ENCODE measurements at regions not wholly inside any gene's neighbourhood (a gene's known extent, or its start where the extent isn't known, plus 50 kb on each side); places are given as distances from the start of the nearest gene placed in this dataset.
A peak's percentile ranks its signal among the peaks of the same experiment; 100 is the strongest.

DNA sequence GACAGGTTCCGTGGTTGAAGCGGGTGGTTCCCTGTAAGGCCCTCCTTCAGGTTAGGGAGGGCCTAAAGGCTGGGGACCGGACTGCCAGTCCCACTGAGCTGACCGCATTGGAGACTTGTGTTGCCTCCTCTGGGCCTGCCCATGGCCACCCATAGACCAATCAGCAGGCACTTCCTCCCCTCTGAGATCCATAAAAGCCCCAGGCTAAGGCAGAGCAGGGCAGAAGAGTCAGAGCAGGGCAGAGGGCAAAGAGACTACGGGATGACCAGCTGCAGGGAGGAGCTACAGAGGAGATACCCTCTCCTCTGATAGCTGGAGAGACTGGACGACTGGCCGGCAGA, 537.4 kb downstream of the TENT5A start:
- intact Hi-C loops (cut with micrococcal nuclease; ENCODE audit: unreplicated experiment) = no loop called here
- BruUV-seq (replicated peaks) = no TSS peak
- DNase-seq (ENCODE audit: low spot score) = no peak
- no peak overlapping the region for H3K27ac ChIP-seq (ENCODE audit: low read depth, low read length, poor library complexity, severe bottlenecking)
- H3K27me3 ChIP-seq (replicated peaks; ENCODE audit: insufficient read depth, low read depth, low read length, poor library complexity) = no peaks in the 10 kb centered on the region
- TF ChIP-seq EZH2 (IDR thresholded peaks at IDR 0.05; ENCODE audit: borderline replicate concordance, low read depth, low read length, poor library complexity, severe bottlenecking) = no peak
- TF ChIP-seq, protein P1, sequence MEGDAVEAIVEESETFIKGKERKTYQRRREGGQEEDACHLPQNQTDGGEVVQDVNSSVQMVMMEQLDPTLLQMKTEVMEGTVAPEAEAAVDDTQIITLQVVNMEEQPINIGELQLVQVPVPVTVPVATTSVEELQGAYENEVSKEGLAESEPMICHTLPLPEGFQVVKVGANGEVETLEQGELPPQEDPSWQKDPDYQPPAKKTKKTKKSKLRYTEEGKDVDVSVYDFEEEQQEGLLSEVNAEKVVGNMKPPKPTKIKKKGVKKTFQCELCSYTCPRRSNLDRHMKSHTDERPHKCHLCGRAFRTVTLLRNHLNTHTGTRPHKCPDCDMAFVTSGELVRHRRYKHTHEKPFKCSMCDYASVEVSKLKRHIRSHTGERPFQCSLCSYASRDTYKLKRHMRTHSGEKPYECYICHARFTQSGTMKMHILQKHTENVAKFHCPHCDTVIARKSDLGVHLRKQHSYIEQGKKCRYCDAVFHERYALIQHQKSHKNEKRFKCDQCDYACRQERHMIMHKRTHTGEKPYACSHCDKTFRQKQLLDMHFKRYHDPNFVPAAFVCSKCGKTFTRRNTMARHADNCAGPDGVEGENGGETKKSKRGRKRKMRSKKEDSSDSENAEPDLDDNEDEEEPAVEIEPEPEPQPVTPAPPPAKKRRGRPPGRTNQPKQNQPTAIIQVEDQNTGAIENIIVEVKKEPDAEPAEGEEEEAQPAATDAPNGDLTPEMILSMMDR (conservative IDR thresholded peaks at IDR 0.05; ENCODE audit: low read depth, low read length) = no peak
- H3K9me3 ChIP-seq (ENCODE audit: low read depth, low read length, poor library complexity, severe bottlenecking) = no peaks in the 10 kb centered on the region
- ChIA-PET CTCF (no interaction called here), POLR2A (ENCODE audit: low non-redundant PET) (no interaction called here)
- no peak overlapping the region for H3K4me3 ChIP-seq (ENCODE audit: low read depth, low read length, poor library complexity, severe bottlenecking)
- H3K36me3 ChIP-seq (ENCODE audit: insufficient read depth, low read length, poor library complexity, severe bottlenecking) = no peaks in the 10 kb centered on the region
- no peaks in the 10 kb centered on the region for H3K4me1 ChIP-seq (ENCODE audit: insufficient read depth, low read length, poor library complexity, severe bottlenecking)

DNA sequence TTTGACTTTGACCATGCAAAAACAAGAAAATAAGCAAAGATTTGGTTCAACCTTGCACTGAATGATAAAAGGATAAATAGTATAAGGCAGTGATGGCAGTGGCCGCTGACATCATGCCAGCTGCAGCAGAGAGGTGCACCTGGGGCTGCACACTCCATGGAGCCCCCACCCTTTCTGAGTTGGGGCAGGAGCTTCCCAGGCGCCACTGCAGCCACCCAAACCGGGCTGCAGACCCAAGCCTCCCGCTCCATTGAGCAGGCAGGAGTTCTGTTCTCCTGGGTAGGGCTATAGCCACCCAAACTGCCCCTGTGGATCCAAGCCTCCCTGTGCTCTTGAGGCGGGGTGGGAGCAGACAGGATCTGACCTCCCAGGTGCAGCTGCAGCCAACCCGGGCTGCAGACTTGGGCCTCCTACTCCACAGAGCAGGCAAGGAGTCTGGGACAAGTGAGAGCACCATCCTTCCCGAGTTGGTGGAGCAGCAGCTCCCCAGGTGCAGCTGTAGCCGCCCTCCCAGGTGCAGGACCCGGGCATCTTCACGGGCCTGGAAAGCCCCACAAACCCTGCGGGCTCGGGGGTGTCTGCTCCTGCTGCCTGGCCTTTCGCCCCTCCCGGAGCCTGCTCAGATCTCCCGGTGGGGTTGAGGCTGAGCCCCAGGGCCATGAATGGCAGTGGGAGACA, 537.9 kb downstream of the TENT5A start:
- no peaks in the 10 kb centered on the region for H3K4me1 ChIP-seq (ENCODE audit: insufficient read depth, low read length, poor library complexity, severe bottlenecking)
- no peak for DNase-seq (ENCODE audit: low spot score)
- H3K36me3 ChIP-seq (ENCODE audit: insufficient read depth, low read length, poor library complexity, severe bottlenecking) = no peaks in the 10 kb centered on the region
- intact Hi-C loops (cut with micrococcal nuclease; ENCODE audit: unreplicated experiment) = no loop called here
- no peaks in the 10 kb centered on the region for H3K27me3 ChIP-seq (replicated peaks; ENCODE audit: insufficient read depth, low read depth, low read length, poor library complexity)
- ChIA-PET POLR2A (ENCODE audit: low non-redundant PET) (no interaction called here), CTCF (no interaction called here)
- H3K9me3 ChIP-seq (ENCODE audit: low read depth, low read length, poor library complexity, severe bottlenecking) = no peaks in the 10 kb centered on the region
- BruUV-seq (replicated peaks) = no TSS peak
- H3K4me3 ChIP-seq (ENCODE audit: low read depth, low read length, poor library complexity, severe bottlenecking) = no peak overlapping the region
- TF ChIP-seq, protein P1 (conservative IDR thresholded peaks at IDR 0.05; ENCODE audit: low read depth, low read length) = no peak
- no peak for TF ChIP-seq EZH2 (IDR thresholded peaks at IDR 0.05; ENCODE audit: borderline replicate concordance, low read depth, low read length, poor library complexity, severe bottlenecking)
- H3K27ac ChIP-seq (ENCODE audit: low read depth, low read length, poor library complexity, severe bottlenecking) = no peak overlapping the region

DNA sequence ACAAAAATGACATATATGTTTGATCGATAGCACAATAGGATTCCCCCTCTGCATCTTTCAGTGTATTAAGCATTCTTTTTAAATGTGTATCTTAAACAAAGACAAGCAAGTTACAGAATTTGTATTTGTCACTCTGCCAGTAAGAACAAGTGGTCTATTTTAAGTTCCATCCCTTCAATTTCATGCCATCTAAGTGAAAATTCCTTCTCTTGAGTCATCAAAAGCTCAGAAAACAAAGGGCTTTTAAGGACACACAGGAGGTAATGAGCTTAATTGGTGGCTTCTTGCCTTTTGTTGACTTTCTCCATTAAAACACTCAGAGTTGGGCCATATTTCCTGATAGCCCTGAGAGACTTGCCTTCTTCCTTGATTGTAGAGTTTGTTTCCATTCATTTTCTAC, 547.8 kb downstream of the TENT5A start:
- ChIA-PET POLR2A (ENCODE audit: low non-redundant PET) (no interaction called here), CTCF (no interaction called here)
- Histone ChIP-seq H3K9me3 (ENCODE audit: low read depth, low read length, poor library complexity, severe bottlenecking) (no peaks in the 10 kb centered on the region), H3K4me1 (ENCODE audit: insufficient read depth, low read length, poor library complexity, severe bottlenecking) (no peaks in the 10 kb centered on the region), H3K27me3 (replicated peaks; ENCODE audit: insufficient read depth, low read depth, low read length, poor library complexity) (no peaks in the 10 kb centered on the region), H3K36me3 (ENCODE audit: insufficient read depth, low read length, poor library complexity, severe bottlenecking) (no peaks in the 10 kb centered on the region), H3K4me3 (ENCODE audit: low read depth, low read length, poor library complexity, severe bottlenecking) (no peak overlapping the region), H3K27ac (ENCODE audit: low read depth, low read length, poor library complexity, severe bottlenecking) (no peak overlapping the region)
- TF ChIP-seq, protein P1 (conservative IDR thresholded peaks at IDR 0.05; ENCODE audit: low read depth, low read length) = no peak
- TF ChIP-seq EZH2 (IDR thresholded peaks at IDR 0.05; ENCODE audit: borderline replicate concordance, low read depth, low read length, poor library complexity, severe bottlenecking) = no peak
- peak; percentile 32 for DNase-seq (ENCODE audit: low spot score)
- no TSS peak for BruUV-seq (replicated peaks)
- intact Hi-C loops (cut with micrococcal nuclease; ENCODE audit: unreplicated experiment) = no loop called here
